ENCODE measurements at regions not wholly inside any gene's neighbourhood (a gene's known extent, or its start where the extent isn't known, plus 50 kb on each side); places are given as distances from the start of the nearest gene placed in this dataset.

DNA sequence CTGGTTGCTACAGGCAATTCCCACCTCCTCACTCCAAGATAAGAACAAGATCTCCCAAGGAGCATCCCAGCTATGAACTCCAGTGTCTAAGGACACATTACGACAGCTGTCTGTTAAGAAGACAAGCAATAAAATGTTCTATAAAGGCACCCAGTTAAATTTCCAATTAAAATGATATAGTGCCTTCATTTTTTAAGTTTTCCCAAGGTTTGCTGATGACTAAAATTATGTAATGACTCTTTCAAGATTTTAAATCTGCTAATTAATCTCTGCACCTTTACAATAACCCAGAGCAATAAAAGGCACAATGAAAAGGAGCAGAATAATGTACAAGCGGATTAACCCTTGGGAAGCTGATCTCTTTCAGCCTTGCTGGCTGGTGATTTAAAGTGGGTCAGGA, 61.6 kb upstream of the REG3G start:
- TF ChIP-seq, protein P1, sequence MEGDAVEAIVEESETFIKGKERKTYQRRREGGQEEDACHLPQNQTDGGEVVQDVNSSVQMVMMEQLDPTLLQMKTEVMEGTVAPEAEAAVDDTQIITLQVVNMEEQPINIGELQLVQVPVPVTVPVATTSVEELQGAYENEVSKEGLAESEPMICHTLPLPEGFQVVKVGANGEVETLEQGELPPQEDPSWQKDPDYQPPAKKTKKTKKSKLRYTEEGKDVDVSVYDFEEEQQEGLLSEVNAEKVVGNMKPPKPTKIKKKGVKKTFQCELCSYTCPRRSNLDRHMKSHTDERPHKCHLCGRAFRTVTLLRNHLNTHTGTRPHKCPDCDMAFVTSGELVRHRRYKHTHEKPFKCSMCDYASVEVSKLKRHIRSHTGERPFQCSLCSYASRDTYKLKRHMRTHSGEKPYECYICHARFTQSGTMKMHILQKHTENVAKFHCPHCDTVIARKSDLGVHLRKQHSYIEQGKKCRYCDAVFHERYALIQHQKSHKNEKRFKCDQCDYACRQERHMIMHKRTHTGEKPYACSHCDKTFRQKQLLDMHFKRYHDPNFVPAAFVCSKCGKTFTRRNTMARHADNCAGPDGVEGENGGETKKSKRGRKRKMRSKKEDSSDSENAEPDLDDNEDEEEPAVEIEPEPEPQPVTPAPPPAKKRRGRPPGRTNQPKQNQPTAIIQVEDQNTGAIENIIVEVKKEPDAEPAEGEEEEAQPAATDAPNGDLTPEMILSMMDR (IDR thresholded peaks at IDR 0.05; ENCODE audit: low read depth, low read length, missing input control), result no peak
- TF ChIP-seq SP1 (IDR thresholded peaks at IDR 0.05), result no peak
- no peak for TF ChIP-seq TAF1 (conservative IDR thresholded peaks at IDR 0.05)
- TF ChIP-seq, protein P2, sequence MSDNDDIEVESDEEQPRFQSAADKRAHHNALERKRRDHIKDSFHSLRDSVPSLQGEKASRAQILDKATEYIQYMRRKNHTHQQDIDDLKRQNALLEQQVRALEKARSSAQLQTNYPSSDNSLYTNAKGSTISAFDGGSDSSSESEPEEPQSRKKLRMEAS (IDR thresholded peaks at IDR 0.05), result no peak
- TF ChIP-seq, protein P3, sequence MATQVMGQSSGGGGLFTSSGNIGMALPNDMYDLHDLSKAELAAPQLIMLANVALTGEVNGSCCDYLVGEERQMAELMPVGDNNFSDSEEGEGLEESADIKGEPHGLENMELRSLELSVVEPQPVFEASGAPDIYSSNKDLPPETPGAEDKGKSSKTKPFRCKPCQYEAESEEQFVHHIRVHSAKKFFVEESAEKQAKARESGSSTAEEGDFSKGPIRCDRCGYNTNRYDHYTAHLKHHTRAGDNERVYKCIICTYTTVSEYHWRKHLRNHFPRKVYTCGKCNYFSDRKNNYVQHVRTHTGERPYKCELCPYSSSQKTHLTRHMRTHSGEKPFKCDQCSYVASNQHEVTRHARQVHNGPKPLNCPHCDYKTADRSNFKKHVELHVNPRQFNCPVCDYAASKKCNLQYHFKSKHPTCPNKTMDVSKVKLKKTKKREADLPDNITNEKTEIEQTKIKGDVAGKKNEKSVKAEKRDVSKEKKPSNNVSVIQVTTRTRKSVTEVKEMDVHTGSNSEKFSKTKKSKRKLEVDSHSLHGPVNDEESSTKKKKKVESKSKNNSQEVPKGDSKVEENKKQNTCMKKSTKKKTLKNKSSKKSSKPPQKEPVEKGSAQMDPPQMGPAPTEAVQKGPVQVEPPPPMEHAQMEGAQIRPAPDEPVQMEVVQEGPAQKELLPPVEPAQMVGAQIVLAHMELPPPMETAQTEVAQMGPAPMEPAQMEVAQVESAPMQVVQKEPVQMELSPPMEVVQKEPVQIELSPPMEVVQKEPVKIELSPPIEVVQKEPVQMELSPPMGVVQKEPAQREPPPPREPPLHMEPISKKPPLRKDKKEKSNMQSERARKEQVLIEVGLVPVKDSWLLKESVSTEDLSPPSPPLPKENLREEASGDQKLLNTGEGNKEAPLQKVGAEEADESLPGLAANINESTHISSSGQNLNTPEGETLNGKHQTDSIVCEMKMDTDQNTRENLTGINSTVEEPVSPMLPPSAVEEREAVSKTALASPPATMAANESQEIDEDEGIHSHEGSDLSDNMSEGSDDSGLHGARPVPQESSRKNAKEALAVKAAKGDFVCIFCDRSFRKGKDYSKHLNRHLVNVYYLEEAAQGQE (IDR thresholded peaks at IDR 0.05), result no peak
- no peak for TF ChIP-seq RAD21 (IDR thresholded peaks at IDR 0.05)
